ENCODE measurements at regions not wholly inside any gene's neighbourhood (a gene's known extent, or its start where the extent isn't known, plus 50 kb on each side); places are given as distances from the start of the nearest gene placed in this dataset.

DNA sequence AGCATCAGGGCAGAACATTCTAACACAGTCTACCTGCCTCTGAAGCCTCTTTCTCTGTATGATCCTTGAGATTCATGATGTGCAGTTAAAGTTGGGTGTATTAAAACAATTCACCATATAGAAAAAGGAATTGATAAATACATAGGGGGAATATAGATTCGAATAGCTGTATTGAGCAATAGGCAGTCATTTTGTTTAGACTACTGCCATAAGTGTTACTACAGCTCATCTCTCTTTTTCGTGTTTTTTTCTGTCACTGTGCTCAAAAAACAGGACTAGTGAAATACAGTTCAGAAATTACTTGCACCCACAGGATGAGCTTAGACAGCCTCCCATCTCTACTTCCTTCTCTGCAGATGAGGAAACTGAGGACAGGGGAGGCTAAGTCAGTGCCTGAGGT lies 144.6 kb upstream of the FBN2 start (continued):
- TF ChIP-seq, protein P1, sequence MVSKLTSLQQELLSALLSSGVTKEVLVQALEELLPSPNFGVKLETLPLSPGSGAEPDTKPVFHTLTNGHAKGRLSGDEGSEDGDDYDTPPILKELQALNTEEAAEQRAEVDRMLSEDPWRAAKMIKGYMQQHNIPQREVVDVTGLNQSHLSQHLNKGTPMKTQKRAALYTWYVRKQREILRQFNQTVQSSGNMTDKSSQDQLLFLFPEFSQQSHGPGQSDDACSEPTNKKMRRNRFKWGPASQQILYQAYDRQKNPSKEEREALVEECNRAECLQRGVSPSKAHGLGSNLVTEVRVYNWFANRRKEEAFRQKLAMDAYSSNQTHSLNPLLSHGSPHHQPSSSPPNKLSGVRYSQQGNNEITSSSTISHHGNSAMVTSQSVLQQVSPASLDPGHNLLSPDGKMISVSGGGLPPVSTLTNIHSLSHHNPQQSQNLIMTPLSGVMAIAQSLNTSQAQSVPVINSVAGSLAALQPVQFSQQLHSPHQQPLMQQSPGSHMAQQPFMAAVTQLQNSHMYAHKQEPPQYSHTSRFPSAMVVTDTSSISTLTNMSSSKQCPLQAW (CRISPR knock-in tag; IDR thresholded peaks at IDR 0.05), result no peak
- TF ChIP-seq, protein P2, sequence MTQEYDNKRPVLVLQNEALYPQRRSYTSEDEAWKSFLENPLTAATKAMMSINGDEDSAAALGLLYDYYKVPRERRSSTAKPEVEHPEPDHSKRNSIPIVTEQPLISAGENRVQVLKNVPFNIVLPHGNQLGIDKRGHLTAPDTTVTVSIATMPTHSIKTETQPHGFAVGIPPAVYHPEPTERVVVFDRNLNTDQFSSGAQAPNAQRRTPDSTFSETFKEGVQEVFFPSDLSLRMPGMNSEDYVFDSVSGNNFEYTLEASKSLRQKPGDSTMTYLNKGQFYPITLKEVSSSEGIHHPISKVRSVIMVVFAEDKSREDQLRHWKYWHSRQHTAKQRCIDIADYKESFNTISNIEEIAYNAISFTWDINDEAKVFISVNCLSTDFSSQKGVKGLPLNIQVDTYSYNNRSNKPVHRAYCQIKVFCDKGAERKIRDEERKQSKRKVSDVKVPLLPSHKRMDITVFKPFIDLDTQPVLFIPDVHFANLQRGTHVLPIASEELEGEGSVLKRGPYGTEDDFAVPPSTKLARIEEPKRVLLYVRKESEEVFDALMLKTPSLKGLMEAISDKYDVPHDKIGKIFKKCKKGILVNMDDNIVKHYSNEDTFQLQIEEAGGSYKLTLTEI (CRISPR knock-in tag; conservative IDR thresholded peaks at IDR 0.05), result no peak
- TF ChIP-seq ZNF232 (CRISPR knock-in tag; IDR thresholded peaks at IDR 0.05; ENCODE audit: borderline replicate concordance), result no peak
- TF ChIP-seq NFIC (IDR thresholded peaks at IDR 0.05; ENCODE audit: low read length), result no peak
- no peak for TF ChIP-seq MYC (CRISPR knock-in tag; IDR thresholded peaks at IDR 0.05; ENCODE audit: borderline replicate concordance)
- no peak for TF ChIP-seq ZNF552 (CRISPR knock-in tag; IDR thresholded peaks at IDR 0.05; ENCODE audit: borderline replicate concordance)
- no peak for TF ChIP-seq FOXP1 (IDR thresholded peaks at IDR 0.05)
- no peak for TF ChIP-seq FOXP1 (CRISPR knock-in tag; IDR thresholded peaks at IDR 0.05)
- no peak for TF ChIP-seq ZNF510 (CRISPR knock-in tag; IDR thresholded peaks at IDR 0.05; ENCODE audit: low read depth)
- TF ChIP-seq KDM1A (CRISPR knock-in tag; IDR thresholded peaks at IDR 0.05), result no peak

DNA sequence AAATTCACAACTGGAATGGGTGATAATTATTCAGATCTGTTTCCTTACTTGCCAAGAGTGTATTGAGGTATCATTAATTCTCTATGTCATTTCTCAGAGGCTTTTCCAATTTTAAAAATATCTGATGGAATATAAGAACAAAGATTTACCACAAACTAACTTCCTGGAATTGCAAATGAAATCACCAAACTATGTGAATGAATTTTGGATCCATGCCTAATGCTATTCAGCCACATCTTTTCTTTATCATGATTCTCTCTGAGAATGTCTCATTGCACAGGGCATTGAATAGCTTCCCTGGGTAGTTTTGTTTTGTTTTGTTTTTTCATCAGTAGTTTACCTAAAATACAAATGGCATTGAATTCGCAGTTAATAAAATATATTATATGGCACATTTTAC lies 146.9 kb upstream of the FBN2 start:
- Histone ChIP-seq H3K4me3 (replicated peaks in 1 of 3; ENCODE audit: insufficient read depth in 1 of 3, low read depth in 2 of 3, low read length in 3 of 3) (no peak overlapping the region), H3K4me1 (ENCODE audit: insufficient read depth, low read length) (no peaks in the 10 kb centered on the region), H3K79me2 (ENCODE audit: insufficient read depth, low read length) (no peaks in the 10 kb centered on the region), H3K27ac (ENCODE audit: extremely low read length, insufficient read depth, low read length) (no peak overlapping the region), H4K20me1 (ENCODE audit: insufficient read depth, low read length) (no peaks in the 10 kb centered on the region), H3K36me3 (replicated peaks in 1 of 2; ENCODE audit: control insufficient read depth in 1 of 2, insufficient read depth in 2 of 2, low read length in 2 of 2) (no peaks in the 10 kb centered on the region), H3K27me3 (ENCODE audit: control insufficient read depth in 1 of 2, insufficient read depth in 2 of 2, low read length in 2 of 2) (no peaks in the 10 kb centered on the region), H2AFZ (ENCODE audit: low read length) (no peak overlapping the region), H3K4me2 (ENCODE audit: low read depth, low read length) (no peak overlapping the region), H3K9me3 (ENCODE audit: low read length) (no peaks in the 10 kb centered on the region), H3K9ac (ENCODE audit: insufficient read depth, low read depth, low read length) (no peak overlapping the region)
- CTCF ChIA-PET (ENCODE audit: low intra/inter-chr PET ratio, low total read pairs), result no interaction called here
- intact Hi-C loops (cut with micrococcal nuclease; ENCODE audit: unreplicated experiment), result no loop called here
- 0% methylated on average over 1 of the region's 1 CpG for whole genome bisulfite sequencing (ENCODE audit: low lambda C conversion rate)
- no peak for FAIRE-seq
- DNase-seq (ENCODE audit: low spot score), result no peak
- no TSS peak for BruUV-seq (replicated peaks)
- no peak for ATAC-seq
- in situ Hi-C loops (cut with HindIII; ENCODE audit: extremely low pct_ligation_motif_present, low pct_unique_long_range_greater_than_20kb), result no loop called here
- POLR2A ChIA-PET, result no interaction called here
- no peak for TF ChIP-seq NBN (conservative IDR thresholded peaks at IDR 0.05)
- TF ChIP-seq ZNF207 (IDR thresholded peaks at IDR 0.05; ENCODE audit: borderline replicate concordance), result no peak
- TF ChIP-seq ZFP82 (CRISPR knock-in tag; IDR thresholded peaks at IDR 0.05; ENCODE audit: borderline replicate concordance), result no peak
- no peak for TF ChIP-seq ZSCAN12 (CRISPR knock-in tag; IDR thresholded peaks at IDR 0.05)
- TF ChIP-seq ZNF12 (CRISPR knock-in tag; IDR thresholded peaks at IDR 0.05), result no peak
- TF ChIP-seq AHR (CRISPR knock-in tag; IDR thresholded peaks at IDR 0.05), result no peak
- TF ChIP-seq, protein P3, sequence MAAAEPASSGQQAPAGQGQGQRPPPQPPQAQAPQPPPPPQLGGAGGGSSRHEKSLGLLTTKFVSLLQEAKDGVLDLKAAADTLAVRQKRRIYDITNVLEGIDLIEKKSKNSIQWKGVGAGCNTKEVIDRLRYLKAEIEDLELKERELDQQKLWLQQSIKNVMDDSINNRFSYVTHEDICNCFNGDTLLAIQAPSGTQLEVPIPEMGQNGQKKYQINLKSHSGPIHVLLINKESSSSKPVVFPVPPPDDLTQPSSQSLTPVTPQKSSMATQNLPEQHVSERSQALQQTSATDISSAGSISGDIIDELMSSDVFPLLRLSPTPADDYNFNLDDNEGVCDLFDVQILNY (CRISPR knock-in tag; conservative IDR thresholded peaks at IDR 0.05), result no peak
- TF ChIP-seq, protein P4, sequence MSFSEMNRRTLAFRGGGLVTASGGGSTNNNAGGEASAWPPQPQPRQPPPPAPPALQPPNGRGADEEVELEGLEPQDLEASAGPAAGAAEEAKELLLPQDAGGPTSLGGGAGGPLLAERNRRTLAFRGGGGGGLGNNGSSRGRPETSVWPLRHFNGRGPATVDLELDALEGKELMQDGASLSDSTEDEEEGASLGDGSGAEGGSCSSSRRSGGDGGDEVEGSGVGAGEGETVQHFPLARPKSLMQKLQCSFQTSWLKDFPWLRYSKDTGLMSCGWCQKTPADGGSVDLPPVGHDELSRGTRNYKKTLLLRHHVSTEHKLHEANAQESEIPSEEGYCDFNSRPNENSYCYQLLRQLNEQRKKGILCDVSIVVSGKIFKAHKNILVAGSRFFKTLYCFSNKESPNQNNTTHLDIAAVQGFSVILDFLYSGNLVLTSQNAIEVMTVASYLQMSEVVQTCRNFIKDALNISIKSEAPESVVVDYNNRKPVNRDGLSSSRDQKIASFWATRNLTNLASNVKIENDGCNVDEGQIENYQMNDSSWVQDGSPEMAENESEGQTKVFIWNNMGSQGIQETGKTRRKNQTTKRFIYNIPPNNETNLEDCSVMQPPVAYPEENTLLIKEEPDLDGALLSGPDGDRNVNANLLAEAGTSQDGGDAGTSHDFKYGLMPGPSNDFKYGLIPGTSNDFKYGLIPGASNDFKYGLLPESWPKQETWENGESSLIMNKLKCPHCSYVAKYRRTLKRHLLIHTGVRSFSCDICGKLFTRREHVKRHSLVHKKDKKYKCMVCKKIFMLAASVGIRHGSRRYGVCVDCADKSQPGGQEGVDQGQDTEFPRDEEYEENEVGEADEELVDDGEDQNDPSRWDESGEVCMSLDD (CRISPR knock-in tag; IDR thresholded peaks at IDR 0.05; ENCODE audit: borderline replicate concordance), result no peak

Data from HepG2 (cell line).